WI38 (cell line): ENCODE measurements at regions not wholly inside any gene's neighbourhood (a gene's known extent, or its start where the extent isn't known, plus 50 kb on each side); places are given as distances from the start of the nearest gene placed in this dataset.
"Not testable (repeated sequence)": the region's sequence is repeated elsewhere in the genome, so short reads cannot be mapped to it uniquely, and the experiment has no call there.

Experiments
- H3K4me3 ChIP-seq: 2 replicates; pipeline ENCODE4 v1.5.1; 2011; ENCODE audit warnings: low read depth, mild to moderate bottlenecking, control low read depth, low read length
- CTCF ChIP-seq: IDR thresholded peaks from 2 replicates; pipeline ENCODE4 v1.5.1; 2012; ENCODE audit warnings: low read depth, mild to moderate bottlenecking, control low read depth, low read length

GRCh38 chr19:30955112-30956104, 393.8 kb downstream of the TSHZ3 start:
- no peak overlapping the region for H3K4me3 ChIP-seq
- no peak for TF ChIP-seq CTCF

GRCh38 chr19:30944276-30944932, 404.8 kb downstream of the TSHZ3 start:
- not testable (repeated sequence) for H3K4me3 ChIP-seq

GRCh38 chr19:30943101-30943843, 406.0 kb downstream of the TSHZ3 start:
- no peak overlapping the region for H3K4me3 ChIP-seq
- TF ChIP-seq CTCF = no peak

- TF ChIP-seq CTCF = no peak
- H3K4me3 ChIP-seq = no peak overlapping the region
Measured at GRCh38 chr19:30942636-30943035, 406.6 kb downstream of the TSHZ3 start.

- no peak for TF ChIP-seq CTCF
- no peak overlapping the region for H3K4me3 ChIP-seq
Measured at GRCh38 chr19:30941591-30941990, 407.6 kb downstream of the TSHZ3 start.

GRCh38 chr19:30936276-30936675, 413.0 kb downstream of the TSHZ3 start:
- no peak for TF ChIP-seq CTCF
- no peak overlapping the region for H3K4me3 ChIP-seq

- TF ChIP-seq CTCF = no peak
- no peak overlapping the region for H3K4me3 ChIP-seq
Measured at GRCh38 chr19:30935146-30935545, 414.1 kb downstream of the TSHZ3 start.

GRCh38 chr19:30933454-30933853, 415.8 kb downstream of the TSHZ3 start:
- not testable (repeated sequence) for H3K4me3 ChIP-seq
